Mesenchymal stem cell (in vitro differentiated cells and primary cell): ENCODE measurements at regions not wholly inside any gene's neighbourhood (a gene's known extent, or its start where the extent isn't known, plus 50 kb on each side); places are given as distances from the start of the nearest gene placed in this dataset.
A peak's percentile ranks its signal among the peaks of the same experiment; 100 is the strongest.

Source experiments
- DNase-seq: peaks from one replicate; pipeline ENCODE4 v3.0.0-alpha.2; 2013
- H2AFZ ChIP-seq: one replicate; pipeline ENCODE4 v1.6.1; 2013; ENCODE audit warnings: low read depth, mild to moderate bottlenecking, control low read depth, inconsistent platforms, low read length, moderate library complexity
- H2AK5ac ChIP-seq: 2 replicates; pipeline ENCODE4 v1.6.1; 2013; ENCODE audit warnings: low read length, moderate library complexity, mild to moderate bottlenecking, inconsistent platforms; ENCODE audit not compliant: severe bottlenecking
- H2BK120ac ChIP-seq: one replicate; pipeline ENCODE4 v1.6.1; 2013; ENCODE audit warnings: low read depth, mild to moderate bottlenecking, inconsistent platforms, low read length, moderate library complexity
- H2BK12ac ChIP-seq, 2 experiments: one replicate each; pipeline ENCODE4 v1.6.1; 2013; ENCODE audit warnings: inconsistent platforms in 2 of 2, low read length in 2 of 2, mild to moderate bottlenecking in 2 of 2, moderate library complexity in 2 of 2, control low read depth in 1 of 2
- H2BK15ac ChIP-seq: one replicate; pipeline ENCODE4 v1.6.1; 2013; ENCODE audit warnings: mild to moderate bottlenecking, low read depth, inconsistent platforms; ENCODE audit not compliant: poor library complexity, severe bottlenecking
- H2BK5ac ChIP-seq: 2 replicates; pipeline ENCODE4 v1.6.1; 2013; ENCODE audit warnings: low read depth, mild to moderate bottlenecking, low read length, control low read depth, inconsistent platforms; ENCODE audit not compliant: poor library complexity, severe bottlenecking
- H3K14ac ChIP-seq, 2 experiments: one replicate each; pipeline ENCODE4 v1.6.1; 2013; ENCODE audit warnings: inconsistent platforms in 2 of 2, low read length in 2 of 2, control low read depth in 1 of 2, mild to moderate bottlenecking in 1 of 2, moderate library complexity in 1 of 2
- H3K18ac ChIP-seq, 2 experiments: one replicate each; pipeline ENCODE4 v1.6.1; 2013; ENCODE audit warnings: inconsistent platforms in 2 of 2, low read length in 2 of 2, control low read depth in 1 of 2, low read depth in 1 of 2, mild to moderate bottlenecking in 1 of 2
- H3K23ac ChIP-seq, 2 experiments: one replicate each; pipeline ENCODE4 v1.6.1; 2013; ENCODE audit warnings: inconsistent platforms in 2 of 2, low read length in 2 of 2, mild to moderate bottlenecking in 2 of 2, moderate library complexity in 2 of 2, control low read depth in 1 of 2
- H3K27ac ChIP-seq: 2 replicates; pipeline ENCODE4 v1.5.1; 2013; ENCODE audit warnings: mild to moderate bottlenecking, moderate library complexity, low read length, control low read depth, inconsistent platforms; ENCODE audit not compliant: poor library complexity, severe bottlenecking
- H3K27me3 ChIP-seq, 2 experiments: 2 replicates each; pipeline versions ENCODE4 v1.6.1 to v1.7.0; 2013; ENCODE audit warnings: low read length in 2 of 2, mild to moderate bottlenecking in 2 of 2, moderate library complexity in 2 of 2, control low read depth in 1 of 2, inconsistent platforms in 1 of 2; ENCODE audit not compliant: control insufficient read depth in 1 of 2, insufficient read depth in 1 of 2
- H3K36me3 ChIP-seq, 2 experiments: 2 replicates each; pipeline versions ENCODE4 v1.6.1 to v1.7.0; 2013; ENCODE audit warnings: low read length in 2 of 2, control low read depth in 1 of 2, inconsistent platforms in 1 of 2, low read depth in 1 of 2, mild to moderate bottlenecking in 1 of 2; ENCODE audit not compliant: insufficient read depth in 2 of 2, control insufficient read depth in 1 of 2
- H3K4ac ChIP-seq, 2 experiments: one replicate each; pipeline ENCODE4 v1.6.1; 2013; ENCODE audit warnings: inconsistent platforms in 2 of 2, low read length in 2 of 2, mild to moderate bottlenecking in 2 of 2, moderate library complexity in 2 of 2, control low read depth in 1 of 2, low read depth in 1 of 2
- H3K4me1 ChIP-seq: 2 replicates; pipeline ENCODE4 v1.6.1; 2013; ENCODE audit warnings: low read depth, low read length, control low read depth; ENCODE audit not compliant: control insufficient read depth, insufficient read depth
- H3K4me2 ChIP-seq: 2 replicates; pipeline ENCODE4 v1.6.1; 2013; ENCODE audit warnings: low read length, mild to moderate bottlenecking, inconsistent platforms; ENCODE audit not compliant: poor library complexity, severe bottlenecking
- H3K4me3 ChIP-seq, 2 experiments: 2 replicates each; pipeline versions ENCODE4 v1.5.1 to v1.7.0; 2013; ENCODE audit warnings: low read length in 2 of 2, mild to moderate bottlenecking in 2 of 2, control low read depth in 1 of 2, low read depth in 1 of 2; ENCODE audit not compliant: insufficient read depth in 1 of 2
- H3K79me1 ChIP-seq: replicated peaks from 2 replicates; pipeline ENCODE4 v1.6.1; 2013; ENCODE audit warnings: mild to moderate bottlenecking, control low read depth, low read length, inconsistent platforms; ENCODE audit not compliant: poor library complexity, severe bottlenecking
- H3K9ac ChIP-seq: 2 replicates; pipeline ENCODE4 v1.7.0; 2013; ENCODE audit warnings: mild to moderate bottlenecking, low read length, moderate library complexity
- H3K9me3 ChIP-seq: 2 replicates; pipeline ENCODE4 v1.7.0; 2013; ENCODE audit warnings: mild to moderate bottlenecking, low read length; ENCODE audit not compliant: control insufficient read depth
- H4K8ac ChIP-seq: one replicate; pipeline ENCODE4 v1.6.1; 2013; ENCODE audit warnings: inconsistent platforms, mild to moderate bottlenecking, low read length, moderate library complexity
- H4K91ac ChIP-seq: one replicate; pipeline ENCODE4 v1.6.1; 2013; ENCODE audit warnings: mild to moderate bottlenecking, low read length, inconsistent platforms
- WGBS: methylation state at CpG from one replicate; pipeline ENCODE4 v1.1.7; 2013; ENCODE audit warnings: mixed read lengths; 5-methylcytosine and 5-hydroxymethylcytosine counted together

- no peak overlapping the region for H2BK12ac ChIP-seq
- no peaks in the 10 kb centered on the region for H3K9me3 ChIP-seq
- no peaks in the 10 kb centered on the region for H3K36me3 ChIP-seq
- H3K4ac ChIP-seq = no peak overlapping the region
- H3K4me3 ChIP-seq = no peak overlapping the region
- H2BK120ac ChIP-seq = no peak overlapping the region
- no peak overlapping the region for H3K18ac ChIP-seq
- no peaks in the 10 kb centered on the region for H3K79me1 ChIP-seq
- no peak overlapping the region for H4K8ac ChIP-seq
- H3K27me3 ChIP-seq = no peaks in the 10 kb centered on the region
- H3K4me1 ChIP-seq = no peaks in the 10 kb centered on the region
- no peak overlapping the region for H2BK5ac ChIP-seq
- no peak overlapping the region for H2AK5ac ChIP-seq
- H3K14ac ChIP-seq = no peak overlapping the region
- H3K23ac ChIP-seq = no peak overlapping the region
- H3K27ac ChIP-seq = no peak overlapping the region
- H2BK15ac ChIP-seq = no peak overlapping the region
- H4K91ac ChIP-seq = no peak overlapping the region
- no peak for DNase-seq
- peak overlapping the region; percentile 70 for H3K9ac ChIP-seq
- H3K4me2 ChIP-seq = no peak overlapping the region
- no peak overlapping the region for H2AFZ ChIP-seq
Measured at GRCh38 chr4:14400307-14400706, 602.0 kb upstream of the CPEB2 start.

- H3K4me2 ChIP-seq = no peak overlapping the region
Measured at GRCh38 chr4:14403132-14403531, 599.1 kb upstream of the CPEB2 start.

DNA sequence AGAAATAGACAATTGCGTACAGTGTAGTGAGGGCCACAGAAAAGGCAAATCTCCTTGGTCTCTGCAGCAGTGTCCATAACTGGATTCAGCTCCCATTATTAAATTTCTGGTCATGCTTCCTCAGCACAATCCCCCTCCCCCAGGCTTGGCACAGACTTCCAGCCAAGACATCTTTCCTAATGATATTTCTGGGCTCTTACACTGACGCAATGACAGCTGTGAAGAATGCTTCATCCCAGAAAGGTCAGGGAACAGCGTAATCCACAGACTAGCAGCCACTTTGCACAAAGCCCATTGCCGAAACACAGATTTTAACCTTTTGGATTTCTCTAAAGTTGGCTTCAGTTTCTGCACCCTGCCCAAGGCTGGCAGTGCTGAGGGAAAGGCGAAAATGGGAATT is 597.6 kb upstream of the CPEB2 start:
- Histone ChIP-seq H4K8ac (no peak overlapping the region), H3K27me3 (no peaks in the 10 kb centered on the region), H2AFZ (no peak overlapping the region), H3K4ac (no peak overlapping the region), H2AK5ac (no peak overlapping the region), H3K14ac (no peak overlapping the region), H3K23ac (no peak overlapping the region), H3K9ac (no peak overlapping the region), H2BK120ac (no peak overlapping the region), H3K36me3 (no peaks in the 10 kb centered on the region), H3K4me1 (no peaks in the 10 kb centered on the region), H4K91ac (no peak overlapping the region), H3K9me3 (no peaks in the 10 kb centered on the region), H2BK15ac (no peak overlapping the region), H3K79me1 (no peaks in the 10 kb centered on the region), H2BK12ac (no peak overlapping the region), H2BK5ac (no peak overlapping the region), H3K27ac (no peak overlapping the region), H3K4me3 (no peak overlapping the region), H3K4me2 (no peak overlapping the region), H3K18ac (no peak overlapping the region)
- WGBS = 79% methylated on average over 5 of the region's 5 CpGs
- no peak for DNase-seq

More at GRCh38 chr4:14403132-14403531, 599.1 kb upstream of the CPEB2 start:
- H4K91ac ChIP-seq = no peak overlapping the region
- no peak overlapping the region for H4K8ac ChIP-seq
- H3K9me3 ChIP-seq = no peaks in the 10 kb centered on the region
- no peak for DNase-seq
- no peaks in the 10 kb centered on the region for H3K27me3 ChIP-seq
- H2BK12ac ChIP-seq = no peak overlapping the region
- no peak overlapping the region for H2BK120ac ChIP-seq
- WGBS = 47% methylated on average over 1 of the region's 1 CpG
- H3K18ac ChIP-seq = no peak overlapping the region
- no peaks in the 10 kb centered on the region for H3K4me1 ChIP-seq
- no peak overlapping the region for H2BK5ac ChIP-seq
- no peaks in the 10 kb centered on the region for H3K79me1 ChIP-seq
- H2AK5ac ChIP-seq = no peak overlapping the region
- H3K27ac ChIP-seq = no peak overlapping the region
- H3K4me3 ChIP-seq = no peak overlapping the region
- no peak overlapping the region for H3K14ac ChIP-seq
- H3K36me3 ChIP-seq = no peaks in the 10 kb centered on the region
- no peak overlapping the region for H2AFZ ChIP-seq
- H3K4ac ChIP-seq = no peak overlapping the region
- no peak overlapping the region for H3K23ac ChIP-seq
- H2BK15ac ChIP-seq = no peak overlapping the region
- H3K9ac ChIP-seq = no peak overlapping the region

DNA sequence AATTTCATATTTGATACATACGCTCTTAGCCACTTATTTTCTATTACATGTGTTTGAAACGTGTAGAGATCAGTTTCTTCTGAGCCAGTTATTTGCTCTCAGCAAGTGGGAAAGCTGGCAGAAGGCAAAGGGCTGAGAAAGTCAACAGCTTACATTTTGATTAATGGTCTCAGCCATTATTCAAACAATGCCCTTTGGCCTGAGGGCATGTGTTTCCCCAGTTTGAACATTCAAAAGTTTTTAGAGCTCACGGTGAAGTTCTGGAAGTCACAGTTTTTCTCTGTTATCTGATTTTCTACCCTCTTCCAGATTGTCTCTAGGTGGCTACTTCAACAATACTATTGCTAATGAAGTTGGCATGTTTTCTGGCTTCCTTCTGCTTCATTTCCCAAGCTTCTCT is 591.8 kb upstream of the CPEB2 start:
- WGBS = 38% methylated on average over 1 of the region's 3 CpGs
- Histone ChIP-seq H3K23ac (no peak overlapping the region), H2BK15ac (no peak overlapping the region), H3K4me2 (no peak overlapping the region), H3K18ac (no peak overlapping the region), H2AK5ac (no peak overlapping the region), H4K8ac (no peak overlapping the region), H3K36me3 (no peaks in the 10 kb centered on the region), H4K91ac (no peak overlapping the region), H2BK120ac (no peak overlapping the region), H2BK5ac (no peak overlapping the region), H2AFZ (no peak overlapping the region), H2BK12ac (no peak overlapping the region), H3K14ac (no peak overlapping the region), H3K9ac (no peak overlapping the region), H3K9me3 (no peaks in the 10 kb centered on the region), H3K79me1 (no peaks in the 10 kb centered on the region), H3K4me1 (no peaks in the 10 kb centered on the region), H3K27me3 (no peaks in the 10 kb centered on the region), H3K27ac (no peak overlapping the region), H3K4ac (no peak overlapping the region), H3K4me3 (no peak overlapping the region)
- DNase-seq = no peak
